Naive thymus-derived CD4-positive, alpha-beta T cell (primary cell): ENCODE measurements at regions not wholly inside any gene's neighbourhood (a gene's known extent, or its start where the extent isn't known, plus 50 kb on each side); places are given as distances from the start of the nearest gene placed in this dataset.

ENCODE experiments used
- ATAC-seq: fragments of 150-1000 bp; cut with Tn5 transposase; 2 replicates; pipeline ENCODE4 v1.10.0; 2021; ENCODE audit warnings: mild to moderate bottlenecking, moderate library complexity
- CTCF ChIA-PET: fragments of 350-600 bp; sonication (Branson Sonifier 250); formaldehyde crosslinking; loops from one replicate; lab custom pipeline; 2021; ENCODE audit warnings: antibody characterized with exemption; lab: Charles Lee
- POLR2A ChIA-PET: fragments of 350-600 bp; sonication (Branson Sonifier 250); formaldehyde crosslinking; loops from one replicate; lab custom pipeline; 2021; ENCODE audit warnings: antibody characterized with exemption, inconsistent platforms; lab: Charles Lee
- DNase-seq, 9 donors: peaks; one replicate each; pipeline versions ENCODE4 v3.0.0 to v3.0.0-alpha.2; 2020 to 2022; ENCODE audit warnings: mixed read lengths in 1 of 9
- H3K27ac ChIP-seq: one replicate; pipeline ENCODE4 v1.7.0; 2013; ENCODE audit warnings: mild to moderate bottlenecking, low read depth, low read length, moderate library complexity
- H3K27me3 ChIP-seq, 2 donors: one replicate each; pipeline ENCODE4 v1.7.0; 2013; ENCODE audit warnings: low read length in 2 of 2, mild to moderate bottlenecking in 2 of 2, moderate library complexity in 2 of 2; ENCODE audit not compliant: control insufficient read depth in 2 of 2, insufficient read depth in 2 of 2
- H3K36me3 ChIP-seq, 3 experiments: 1 replicate in 2 of 3; 2 replicates in 1 of 3; pipeline ENCODE4 v1.7.0; 2013; ENCODE audit warnings: low read length in 3 of 3, mild to moderate bottlenecking in 3 of 3, moderate library complexity in 1 of 3; ENCODE audit not compliant: insufficient read depth in 3 of 3, control insufficient read depth in 2 of 3
- H3K4me1 ChIP-seq, 2 donors: one replicate each; pipeline ENCODE4 v1.7.0; 2013; ENCODE audit warnings: low read length in 2 of 2, mild to moderate bottlenecking in 2 of 2, moderate library complexity in 1 of 2; ENCODE audit not compliant: control insufficient read depth in 2 of 2, insufficient read depth in 2 of 2
- H3K4me3 ChIP-seq: 2 replicates; pipeline ENCODE4 v1.7.0; 2013; ENCODE audit warnings: mild to moderate bottlenecking, low read length
- H3K9me3 ChIP-seq, 3 experiments: 1 replicate in 2 of 3; 2 replicates in 1 of 3; pipeline ENCODE4 v1.7.0; 2013; ENCODE audit warnings: low read length in 3 of 3; ENCODE audit not compliant: control insufficient read depth in 2 of 3
- H3K27ac Mint-ChIP-seq, 9 donors: one replicate each; pipeline ENCODE4 v1.8.0; 2020 to 2022; ENCODE audit warnings: mixed read lengths in 9 of 9, mild to moderate bottlenecking in 8 of 9, moderate library complexity in 5 of 9, inconsistent platforms in 2 of 9
- H3K27me3 Mint-ChIP-seq, 5 donors: one replicate each; pipeline ENCODE4 v1.8.0; 2021 to 2022; ENCODE audit warnings: mixed read lengths in 5 of 5, mild to moderate bottlenecking in 1 of 5
- H3K36me3 Mint-ChIP-seq, 5 donors: one replicate each; pipeline ENCODE4 v1.8.0; 2020 to 2022; ENCODE audit warnings: mixed read lengths in 5 of 5, mild to moderate bottlenecking in 3 of 5, inconsistent platforms in 1 of 5
- H3K4me1 Mint-ChIP-seq, 7 donors: one replicate each; pipeline ENCODE4 v1.8.0; 2020 to 2022; ENCODE audit warnings: mixed read lengths in 7 of 7, mild to moderate bottlenecking in 3 of 7, inconsistent platforms in 1 of 7
- H3K4me3 Mint-ChIP-seq, 10 donors: one replicate each; pipeline ENCODE4 v1.8.0; 2020 to 2022; ENCODE audit warnings: mild to moderate bottlenecking in 10 of 10, mixed read lengths in 10 of 10, moderate library complexity in 6 of 10, inconsistent platforms in 2 of 10
- H3K9me3 Mint-ChIP-seq, 11 donors: one replicate each; pipeline ENCODE4 v1.8.0; 2020 to 2022; ENCODE audit warnings: mixed read lengths in 11 of 11, mild to moderate bottlenecking in 4 of 11, inconsistent platforms in 1 of 11, moderate library complexity in 1 of 11
- intact Hi-C, 2 donors: fragments of 100-400 bp; cut with micrococcal nuclease; formaldehyde crosslinking; loops; one replicate each; pipeline ENCODE4 v1.15.1; 2023

DNA sequence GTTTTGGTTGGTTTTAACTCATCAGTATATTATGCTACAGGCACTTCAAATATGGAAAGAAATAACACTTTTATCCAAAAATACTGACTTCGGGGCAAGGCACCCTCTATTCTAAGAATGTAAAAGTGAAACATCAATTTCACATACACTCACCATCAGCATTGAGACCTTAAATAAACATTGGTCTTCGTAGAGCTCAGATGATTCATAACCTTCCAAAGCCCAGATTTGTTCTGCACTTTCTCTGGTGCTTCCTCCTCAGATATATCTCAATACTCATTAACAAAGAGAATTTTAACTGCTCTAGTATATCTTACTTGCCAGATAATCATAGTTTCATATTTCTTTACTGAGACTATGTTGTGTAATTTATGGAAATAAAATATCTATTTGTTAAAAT, 794.3 kb downstream of the LIG4 start:
- Mint-ChIP-seq H3K4me3 (no peak overlapping the region), H3K27ac (no peak overlapping the region), H3K4me1 (peaks cover 0 to 19% (median 0%) of the 10 kb centered on the region in 7 donors), H3K27me3 (no peaks in the 10 kb centered on the region), H3K36me3 (peaks cover 0 to 4% (median 0%) of the 10 kb centered on the region in 5 donors), H3K9me3 (peaks cover 0 to 15% (median 6%) of the 10 kb centered on the region in 11 donors)
- Histone ChIP-seq H3K4me1 (no peaks in the 10 kb centered on the region), H3K9me3 (no peaks in the 10 kb centered on the region), H3K4me3 (no peak overlapping the region), H3K27ac (no peak overlapping the region), H3K27me3 (no peaks in the 10 kb centered on the region), H3K36me3 (no peaks in the 10 kb centered on the region)
- intact Hi-C loops: no loop called here
- DNase-seq: no peak
- no peak for ATAC-seq
- POLR2A ChIA-PET: no interaction called here
- CTCF ChIA-PET: interaction anchor here (0.7 kb wide), 1 partner anchor 31 kb away, joined by 3 read pairs; no protein-coding TSS in a partner anchor

GRCh38 chr13:107413005-107413404, 802.3 kb downstream of the LIG4 start:
- DNase-seq: no peak
- Mint-ChIP-seq H3K4me3 (no peak overlapping the region), H3K9me3 (peaks cover 0 to 14% (median 4%) of the 10 kb centered on the region in 11 donors), H3K4me1 (no peaks in the 10 kb centered on the region), H3K36me3 (no peaks in the 10 kb centered on the region), H3K27ac (no peak overlapping the region), H3K27me3 (no peaks in the 10 kb centered on the region)
- no peaks in the 10 kb centered on the region for H3K27me3 ChIP-seq
- H3K36me3 ChIP-seq: no peaks in the 10 kb centered on the region
- POLR2A ChIA-PET: no interaction called here
- no peaks in the 10 kb centered on the region for H3K4me1 ChIP-seq
- H3K9me3 ChIP-seq: no peaks in the 10 kb centered on the region
- no peak overlapping the region for H3K4me3 ChIP-seq
- CTCF ChIA-PET: no interaction called here
- no peak for ATAC-seq
- no peak overlapping the region for H3K27ac ChIP-seq
- intact Hi-C loops: no loop called here

DNA sequence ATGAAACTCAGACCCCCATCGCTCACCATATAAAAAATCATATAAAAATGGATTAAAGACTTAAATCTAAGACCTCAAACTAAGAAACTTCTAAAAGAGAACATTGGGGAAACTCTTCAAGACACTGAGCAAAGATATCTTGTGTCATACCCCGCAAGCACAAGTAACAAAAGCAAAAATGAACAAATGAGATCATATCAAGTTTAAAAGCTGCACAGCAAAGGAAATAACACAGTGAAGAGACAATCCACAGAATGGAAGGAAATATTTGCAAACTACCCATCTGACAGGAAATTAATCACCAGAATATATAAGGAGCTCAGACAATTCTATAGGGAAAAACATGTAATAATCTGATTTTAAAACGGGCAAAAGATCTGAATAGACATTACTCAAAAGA, 808.3 kb downstream of the LIG4 start:
- intact Hi-C loops: no loop called here
- CTCF ChIA-PET: no interaction called here
- H3K27ac ChIP-seq: no peak overlapping the region

GRCh38 chr13:107395927-107396662, 819.2 kb downstream of the LIG4 start:
- Histone ChIP-seq H3K4me1 (no peaks in the 10 kb centered on the region), H3K27me3 (no peaks in the 10 kb centered on the region), H3K9me3 (no peaks in the 10 kb centered on the region), H3K36me3 (no peaks in the 10 kb centered on the region), H3K27ac (no peak overlapping the region), H3K4me3 (no peak overlapping the region)
- no peak for DNase-seq
- CTCF ChIA-PET: interaction anchor here (0.5 kb wide), 1 partner anchor 1680 kb away, joined by 4 read pairs; no protein-coding TSS in a partner anchor
- H3K36me3 Mint-ChIP-seq: no peaks in the 10 kb centered on the region
- H3K4me3 Mint-ChIP-seq: no peak overlapping the region
- intact Hi-C loops: no loop called here
- H3K9me3 Mint-ChIP-seq: peaks cover 0 to 7% (median under 1%) of the 10 kb centered on the region in 11 donors
- no peaks in the 10 kb centered on the region for H3K27me3 Mint-ChIP-seq
- no peak for ATAC-seq
- no peaks in the 10 kb centered on the region for H3K4me1 Mint-ChIP-seq
- no peak overlapping the region for H3K27ac Mint-ChIP-seq
- POLR2A ChIA-PET: interaction anchor here (0.5 kb wide), 1 partner anchor 34 kb away, joined by 3 read pairs; no protein-coding TSS in a partner anchor

More for the DNA sequence above, 808.3 kb downstream of the LIG4 start:
- H3K36me3 Mint-ChIP-seq: no peaks in the 10 kb centered on the region
- Histone ChIP-seq H3K9me3 (no peaks in the 10 kb centered on the region), H3K27me3 (no peaks in the 10 kb centered on the region), H3K4me3 (no peak overlapping the region), H3K4me1 (no peaks in the 10 kb centered on the region), H3K36me3 (no peaks in the 10 kb centered on the region)
- no peak overlapping the region for H3K27ac Mint-ChIP-seq
- peaks cover 0 to 11% (median 3%) of the 10 kb centered on the region in 11 donors for H3K9me3 Mint-ChIP-seq
- ATAC-seq: no peak
- POLR2A ChIA-PET: no interaction called here
- no peak overlapping the region for H3K4me3 Mint-ChIP-seq
- no peaks in the 10 kb centered on the region for H3K4me1 Mint-ChIP-seq
- no peak for DNase-seq
- no peaks in the 10 kb centered on the region for H3K27me3 Mint-ChIP-seq

GRCh38 chr13:107392205-107392604, 823.1 kb downstream of the LIG4 start:
- ATAC-seq (no peak), DNase-seq (no peak)
- Mint-ChIP-seq H3K4me3 (no peak overlapping the region), H3K27me3 (no peaks in the 10 kb centered on the region), H3K36me3 (no peaks in the 10 kb centered on the region), H3K4me1 (no peaks in the 10 kb centered on the region), H3K9me3 (peaks cover 0 to 7% (median 0%) of the 10 kb centered on the region in 11 donors), H3K27ac (no peak overlapping the region)
- Histone ChIP-seq H3K4me3 (no peak overlapping the region), H3K4me1 (no peaks in the 10 kb centered on the region), H3K27ac (no peak overlapping the region), H3K9me3 (no peaks in the 10 kb centered on the region), H3K27me3 (no peaks in the 10 kb centered on the region), H3K36me3 (no peaks in the 10 kb centered on the region)
- ChIA-PET POLR2A (no interaction called here), CTCF (no interaction called here)
- intact Hi-C loops: no loop called here

GRCh38 chr13:107387525-107387924, 819.6 kb upstream of the ARGLU1 start:
- ChIA-PET POLR2A (no interaction called here), CTCF (interaction anchor here (1.2 kb wide), 1 partner anchor 12 kb away, joined by 3 read pairs; no protein-coding TSS in a partner anchor)
- no peaks in the 10 kb centered on the region for H3K4me1 ChIP-seq
- Mint-ChIP-seq H3K27ac (no peak overlapping the region), H3K27me3 (no peaks in the 10 kb centered on the region), H3K36me3 (no peaks in the 10 kb centered on the region), H3K4me1 (no peaks in the 10 kb centered on the region), H3K9me3 (peaks cover 0 to 2% (median 0%) of the 10 kb centered on the region in 11 donors), H3K4me3 (no peak overlapping the region)
- DNase-seq: no peak
- no peaks in the 10 kb centered on the region for H3K36me3 ChIP-seq
- H3K27ac ChIP-seq: no peak overlapping the region
- no peak for ATAC-seq
- H3K4me3 ChIP-seq: no peak overlapping the region
- no peaks in the 10 kb centered on the region for H3K27me3 ChIP-seq
- intact Hi-C loops: no loop called here
- no peaks in the 10 kb centered on the region for H3K9me3 ChIP-seq
